IMR-90 (cell line): ENCODE measurements at regions not wholly inside any gene's neighbourhood (a gene's known extent, or its start where the extent isn't known, plus 50 kb on each side); places are given as distances from the start of the nearest gene placed in this dataset.

Source experiments
- ATAC-seq: fragments of 200-7000 bp; cut with Tn5 transposase; 2 replicates; pipeline ENCODE4 v1.9.1; 2020; ENCODE audit warnings: low read depth, mild to moderate bottlenecking, moderate library complexity
- BruUV-seq: library from RNA; stranded (reverse); fragments of 400-500 nt; replicated peaks from 2 replicates; lab custom pipeline; 2021; lab: Mats Ljungman, UMichigan
- CTCF ChIA-PET: fragments of 300-600 bp; formaldehyde crosslinking; extraction: SDS; loops from one replicate; lab custom pipeline; 2021; ENCODE audit warnings: antibody characterized with exemption; lab: Yijun Ruan, JAX
- POLR2A ChIA-PET: fragments of 300-600 bp; sonication (Branson Sonifier 250); formaldehyde crosslinking; loops from one replicate; lab custom pipeline; 2022; ENCODE audit warnings: antibody characterized with exemption; ENCODE audit not compliant: unreplicated experiment; lab: Charles Lee
- DNase-seq: peaks from one replicate; pipeline ENCODE4 v3.0.0; 2013
- H2AFZ ChIP-seq: replicated peaks from 2 replicates; pipeline ENCODE3; 2013; ENCODE audit warnings: low read length, mild to moderate bottlenecking; ENCODE audit not compliant: poor library complexity
- H2AK5ac ChIP-seq: 2 replicates; pipeline ENCODE4 v1.6.1; 2013; ENCODE audit warnings: low read depth, low read length, inconsistent platforms
- H2AK9ac ChIP-seq: replicated peaks from 2 replicates; pipeline ENCODE3; 2013; ENCODE audit warnings: mild to moderate bottlenecking, low read depth, low read length, moderate library complexity; ENCODE audit not compliant: poor library complexity
- H2BK120ac ChIP-seq: 2 replicates; pipeline ENCODE4 v1.6.1; 2013; ENCODE audit warnings: low read depth, low read length, inconsistent platforms
- H2BK15ac ChIP-seq: 3 replicates; pipeline ENCODE4 v1.6.1; 2013; ENCODE audit warnings: low read depth, low read length, inconsistent platforms
- H2BK20ac ChIP-seq: 2 replicates; pipeline ENCODE4 v1.6.1; 2013; ENCODE audit warnings: low read depth, mild to moderate bottlenecking, inconsistent platforms, low read length, moderate library complexity
- H2BK5ac ChIP-seq: 2 replicates; pipeline ENCODE4 v1.6.1; 2013; ENCODE audit warnings: mild to moderate bottlenecking, low read depth, low read length, inconsistent platforms; ENCODE audit not compliant: poor library complexity, severe bottlenecking
- H3K14ac ChIP-seq: replicated peaks from 2 replicates; pipeline ENCODE4 v1.6.1; 2013; ENCODE audit warnings: low read depth, low read length, inconsistent platforms
- H3K18ac ChIP-seq: 2 replicates; pipeline ENCODE4 v1.6.1; 2013; ENCODE audit warnings: low read depth, low read length, control low read depth
- H3K23ac ChIP-seq: 2 replicates; pipeline ENCODE4 v1.6.1; 2013; ENCODE audit warnings: low read depth, low read length, inconsistent platforms
- H3K27ac ChIP-seq: 2 replicates; pipeline ENCODE4 v1.5.1; 2013; ENCODE audit warnings: mild to moderate bottlenecking, control low read depth, low read length; ENCODE audit not compliant: insufficient read depth
- H3K27me3 ChIP-seq: 2 replicates; pipeline ENCODE4 v1.6.1; 2013; ENCODE audit warnings: low read length; ENCODE audit not compliant: control insufficient read depth, insufficient read depth
- H3K36me3 ChIP-seq: 2 replicates; pipeline ENCODE4 v1.6.1; 2013; ENCODE audit warnings: low read length, mixed read lengths; ENCODE audit not compliant: control insufficient read depth, insufficient read depth
- H3K4ac ChIP-seq: 2 replicates; pipeline ENCODE4 v1.6.1; 2013; ENCODE audit warnings: low read depth, low read length, inconsistent platforms
- H3K4me1 ChIP-seq: 2 replicates; pipeline ENCODE4 v1.6.1; 2013; ENCODE audit warnings: low read length, mixed read lengths; ENCODE audit not compliant: control insufficient read depth, insufficient read depth
- H3K4me2 ChIP-seq: 2 replicates; pipeline ENCODE4 v1.6.1; 2013; ENCODE audit warnings: low read depth, mild to moderate bottlenecking, control low read depth, low read length, moderate library complexity
- H3K4me3 ChIP-seq: 2 replicates; pipeline ENCODE4 v1.5.1; 2013; ENCODE audit warnings: low read depth, mild to moderate bottlenecking, control low read depth, low read length, moderate library complexity; ENCODE audit not compliant: insufficient read depth
- H3K56ac ChIP-seq: 2 replicates; pipeline ENCODE4 v1.6.1; 2013; ENCODE audit warnings: low read length, inconsistent platforms; ENCODE audit not compliant: insufficient read depth; ENCODE audit errors: extremely low read depth
- H3K79me1 ChIP-seq, 2 experiments: 2 replicates each; pipeline ENCODE4 v1.6.1; 2013; ENCODE audit warnings: low read length in 2 of 2, inconsistent platforms in 1 of 2, low read depth in 1 of 2
- H3K9ac ChIP-seq: 2 replicates; pipeline ENCODE4 v1.6.1; 2013; ENCODE audit warnings: low read depth, low read length, control low read depth
- H3K9me1 ChIP-seq: 2 replicates; pipeline ENCODE4 v1.6.1; 2013; ENCODE audit warnings: low read length, inconsistent platforms; ENCODE audit not compliant: insufficient read depth
- H3K9me3 ChIP-seq: 2 replicates; pipeline ENCODE4 v1.6.1; 2013; ENCODE audit warnings: low read length; ENCODE audit not compliant: control insufficient read depth, insufficient read depth
- H4K20me1 ChIP-seq: 2 replicates; pipeline ENCODE4 v1.6.1; 2013; ENCODE audit warnings: low read length, inconsistent platforms; ENCODE audit not compliant: insufficient read depth
- H4K5ac ChIP-seq: 2 replicates; pipeline ENCODE4 v1.6.1; 2013; ENCODE audit warnings: mild to moderate bottlenecking, low read depth, low read length, control low read depth
- H4K8ac ChIP-seq, 2 experiments: 2 replicates each; pipeline ENCODE4 v1.6.1; 2013; ENCODE audit warnings: low read depth in 2 of 2, low read length in 2 of 2, control low read depth in 1 of 2, inconsistent platforms in 1 of 2
- H4K91ac ChIP-seq: 2 replicates; pipeline ENCODE4 v1.6.1; 2013; ENCODE audit warnings: low read depth, low read length, inconsistent platforms; ENCODE audit not compliant: insufficient read depth
- BHLHE40 ChIP-seq: fragments of 150-350 bp; IDR thresholded peaks from 2 replicates; pipeline ENCODE4 v1.6.1; 2016; ENCODE audit warnings: mild to moderate bottlenecking, low read depth, low read length
- CHD1 ChIP-seq: IDR thresholded peaks from 2 replicates; pipeline ENCODE4 v1.6.1; 2012; ENCODE audit warnings: low read depth, low read length, improper control_type of control experiment
- CTCF ChIP-seq: conservative IDR thresholded peaks from 2 replicates; pipeline ENCODE4 v1.5.1; 2012; ENCODE audit warnings: mild to moderate bottlenecking, low read depth, low read length, improper control_type of control experiment
- FOS ChIP-seq: fragments of 150-350 bp; IDR thresholded peaks from 2 replicates; pipeline ENCODE4 v1.6.1; 2016; ENCODE audit warnings: low read depth, low read length
- MAFK ChIP-seq: IDR thresholded peaks from 2 replicates; pipeline ENCODE4 v1.6.1; 2012; ENCODE audit warnings: low read depth, low read length, improper control_type of control experiment
- MAZ ChIP-seq: IDR thresholded peaks from 2 replicates; pipeline ENCODE4 v1.6.1; 2012; ENCODE audit warnings: low read depth, mild to moderate bottlenecking, low read length, improper control_type of control experiment, moderate library complexity, borderline replicate concordance
- MXI1 ChIP-seq: IDR thresholded peaks from 2 replicates; pipeline ENCODE4 v1.6.1; 2012; ENCODE audit warnings: low read depth, mild to moderate bottlenecking, low read length, moderate library complexity, borderline replicate concordance
- NFE2L2 ChIP-seq: fragments of 150-350 bp; IDR thresholded peaks from 2 replicates; pipeline ENCODE4 v1.6.1; 2016; ENCODE audit warnings: low read depth, mild to moderate bottlenecking, low read length
- POLR2A ChIP-seq: IDR thresholded peaks from 2 replicates; pipeline ENCODE4 v1.6.1; 2012; ENCODE audit warnings: mild to moderate bottlenecking, low read depth, low read length
- RAD21 ChIP-seq: IDR thresholded peaks from 2 replicates; pipeline ENCODE4 v1.6.1; 2012; ENCODE audit warnings: low read length, improper control_type of control experiment
- RCOR1 ChIP-seq: IDR thresholded peaks from 2 replicates; pipeline ENCODE4 v1.6.1; 2012; ENCODE audit warnings: mild to moderate bottlenecking, low read length, improper control_type of control experiment; ENCODE audit not compliant: insufficient replicate concordance
- RFX5 ChIP-seq: IDR thresholded peaks from 2 replicates; pipeline ENCODE4 v1.8.0; 2012; ENCODE audit warnings: low read depth, mild to moderate bottlenecking, low read length, moderate library complexity
- SMC3 ChIP-seq: fragments of 150-350 bp; IDR thresholded peaks from 2 replicates; pipeline ENCODE4 v1.6.1; 2016; ENCODE audit warnings: low read depth, mild to moderate bottlenecking, antibody characterized with exemption, low read length, moderate library complexity
- USF2 ChIP-seq: fragments of 150-350 bp; IDR thresholded peaks from 2 replicates; pipeline ENCODE4 v1.6.1; 2017; ENCODE audit warnings: mild to moderate bottlenecking, antibody characterized with exemption, low read length, low read depth
- WGBS, 2 experiments: methylation state at CpG; one replicate each; pipeline versions ENCODE4 v1.1.5 to v1.1.7; 2013; ENCODE audit warnings: missing lambda C conversion rate in 2 of 2; ENCODE audit not compliant: insufficient read length in 1 of 2; ENCODE audit errors: extremely low coverage in 2 of 2; 5-methylcytosine and 5-hydroxymethylcytosine counted together
- dilution Hi-C: fragments of 300-500 bp; cut with HindIII; formaldehyde crosslinking; loops from one replicate; pipeline ENCODE4 v1.14.3; 2018; ENCODE audit warnings: low sequenced_read_pairs; ENCODE audit not compliant: unreplicated experiment
- in situ Hi-C: fragments of 300-500 bp; cut with MboI; formaldehyde crosslinking; loops from 3 replicates; pipeline ENCODE4 v1.14.3; 2019; ENCODE audit warnings: low sequenced_read_pairs, inconsistent platforms, mixed read lengths
- intact Hi-C: fragments of 100-400 bp; cut with micrococcal nuclease; formaldehyde crosslinking; loops from 2 replicates; pipeline ENCODE4 v1.10.0; 2022
- TF ChIP-seq, protein P1 (sequence below): fragments of 150-350 bp; IDR thresholded peaks from 2 replicates; pipeline ENCODE4 v1.6.1; 2016; ENCODE audit warnings: low read depth, mild to moderate bottlenecking, low read length, moderate library complexity, borderline replicate concordance

- Histone ChIP-seq H3K18ac (no peak overlapping the region), H3K14ac (no peak overlapping the region), H2BK15ac (no peak overlapping the region), H3K79me1 (no peaks in the 10 kb centered on the region), H3K9me1 (no peaks in the 10 kb centered on the region), H3K4me3 (no peak overlapping the region), H4K91ac (no peak overlapping the region), H2AK5ac (no peak overlapping the region), H4K20me1 (no peaks in the 10 kb centered on the region), H2BK120ac (no peak overlapping the region), H3K36me3 (no peaks in the 10 kb centered on the region), H3K9ac (no peak overlapping the region), H3K4me2 (no peak overlapping the region), H3K23ac (no peak overlapping the region), H3K4ac (no peak overlapping the region), H2BK5ac (no peak overlapping the region), H2BK20ac (no peak overlapping the region), H4K8ac (no peak overlapping the region), H3K27ac (no peak overlapping the region), H4K5ac (no peak overlapping the region; the same call in 1 of the 2 replicates), H3K56ac (no peak overlapping the region), H3K27me3 (no peaks in the 10 kb centered on the region), H2AK9ac (no peak overlapping the region), H3K9me3 (no peaks in the 10 kb centered on the region), H2AFZ (no peak overlapping the region), H3K4me1 (no peaks in the 10 kb centered on the region)
- dilution Hi-C loops (no loop called here), intact Hi-C loops (no loop called here), in situ Hi-C loops (no loop called here)
- ChIA-PET CTCF (no interaction called here), POLR2A (no interaction called here)
- 72% methylated on average over 6 of the region's 10 CpGs; no CpG with 5 or more reads in 1 of the 2 experiments for WGBS, 2 experiments
- no peak for DNase-seq
- ATAC-seq, result no peak
- BruUV-seq, result no TSS peak
- TF ChIP-seq MAZ (no peak), BHLHE40 (no peak), MXI1 (no peak), USF2 (no peak), RAD21 (no peak), RCOR1 (no peak), NFE2L2 (no peak), POLR2A (no peak), CTCF (no peak), MAFK (no peak), SMC3 (no peak), RFX5 (no peak), CHD1 (no peak), FOS (no peak)
- TF ChIP-seq, protein P1, sequence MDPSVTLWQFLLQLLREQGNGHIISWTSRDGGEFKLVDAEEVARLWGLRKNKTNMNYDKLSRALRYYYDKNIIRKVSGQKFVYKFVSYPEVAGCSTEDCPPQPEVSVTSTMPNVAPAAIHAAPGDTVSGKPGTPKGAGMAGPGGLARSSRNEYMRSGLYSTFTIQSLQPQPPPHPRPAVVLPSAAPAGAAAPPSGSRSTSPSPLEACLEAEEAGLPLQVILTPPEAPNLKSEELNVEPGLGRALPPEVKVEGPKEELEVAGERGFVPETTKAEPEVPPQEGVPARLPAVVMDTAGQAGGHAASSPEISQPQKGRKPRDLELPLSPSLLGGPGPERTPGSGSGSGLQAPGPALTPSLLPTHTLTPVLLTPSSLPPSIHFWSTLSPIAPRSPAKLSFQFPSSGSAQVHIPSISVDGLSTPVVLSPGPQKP, result no peak
Observed at GRCh38 chr18:40949114-40949950, 1005.7 kb upstream of the PIK3C3 start.
